H9 (cell line): ENCODE measurements at regions not wholly inside any gene's neighbourhood (a gene's known extent, or its start where the extent isn't known, plus 50 kb on each side); places are given as distances from the start of the nearest gene placed in this dataset.

ENCODE experiments used
- DNase-seq: peaks from one replicate; pipeline ENCODE4 v3.0.0-alpha.2; 2017
- H2AFZ ChIP-seq: one replicate; pipeline ENCODE4 v1.6.1; 2013; ENCODE audit warnings: mild to moderate bottlenecking, low read length, control low read depth, moderate library complexity
- H2AK5ac ChIP-seq: 2 replicates; pipeline ENCODE4 v1.6.1; 2013; ENCODE audit warnings: low read length, control low read depth, mixed read lengths; ENCODE audit not compliant: insufficient read length
- H2BK120ac ChIP-seq: one replicate; pipeline ENCODE4 v1.6.1; 2013; ENCODE audit warnings: low read depth, mild to moderate bottlenecking, low read length, control low read depth, inconsistent platforms; ENCODE audit not compliant: poor library complexity, severe bottlenecking
- H2BK12ac ChIP-seq: 2 replicates; pipeline ENCODE4 v1.6.1; 2013; ENCODE audit warnings: low read length, control low read depth, mixed read lengths, low read depth; ENCODE audit not compliant: insufficient read length
- H2BK15ac ChIP-seq: 2 replicates; pipeline ENCODE4 v1.6.1; 2013; ENCODE audit warnings: low read depth, low read length, control low read depth
- H2BK20ac ChIP-seq: one replicate; pipeline ENCODE4 v1.6.1; 2013; ENCODE audit warnings: low read depth, mild to moderate bottlenecking, low read length, control low read depth, inconsistent platforms; ENCODE audit not compliant: poor library complexity, severe bottlenecking
- H2BK5ac ChIP-seq: 2 replicates; pipeline ENCODE4 v1.6.1; 2013; ENCODE audit warnings: low read length, control low read depth, mixed read lengths; ENCODE audit not compliant: insufficient read length
- H3K14ac ChIP-seq: 2 replicates; pipeline ENCODE4 v1.6.1; 2013; ENCODE audit warnings: low read length, control low read depth; ENCODE audit not compliant: insufficient read depth
- H3K18ac ChIP-seq: 2 replicates; pipeline ENCODE4 v1.6.1; 2013; ENCODE audit warnings: low read depth, mild to moderate bottlenecking, mixed read lengths, low read length, control low read depth; ENCODE audit not compliant: insufficient read length
- H3K23ac ChIP-seq: 2 replicates; pipeline ENCODE4 v1.6.1; 2013; ENCODE audit warnings: low read length, control low read depth, mixed read lengths, low read depth; ENCODE audit not compliant: insufficient read length
- H3K23me2 ChIP-seq: 2 replicates; pipeline ENCODE4 v1.6.1; 2013; ENCODE audit warnings: low read depth, mild to moderate bottlenecking, mixed read lengths, low read length, control low read depth; ENCODE audit not compliant: insufficient read length, poor library complexity, severe bottlenecking
- H3K27ac ChIP-seq: 2 replicates; pipeline ENCODE4 v1.5.1; 2013; ENCODE audit warnings: low read length, control low read depth, mixed read lengths, low read depth; ENCODE audit not compliant: insufficient read length
- H3K27me3 ChIP-seq: 2 replicates; pipeline ENCODE4 v1.6.1; 2013; ENCODE audit warnings: low read length, control low read depth, inconsistent platforms; ENCODE audit not compliant: insufficient read depth
- H3K4ac ChIP-seq: 2 replicates; pipeline ENCODE4 v1.6.1; 2013; ENCODE audit warnings: low read depth, mild to moderate bottlenecking, control low read depth, inconsistent platforms, low read length, moderate library complexity
- H3K4me1 ChIP-seq: 2 replicates; pipeline ENCODE4 v1.6.1; 2013; ENCODE audit warnings: low read length, control low read depth, inconsistent platforms; ENCODE audit not compliant: insufficient read depth
- H3K4me2 ChIP-seq: 2 replicates; pipeline ENCODE4 v1.6.1; 2013; ENCODE audit warnings: low read length, control low read depth, mixed read lengths; ENCODE audit not compliant: insufficient read length, insufficient read depth
- H3K56ac ChIP-seq: 2 replicates; pipeline ENCODE4 v1.6.1; 2013; ENCODE audit warnings: low read depth, mild to moderate bottlenecking, mixed read lengths, low read length, control low read depth; ENCODE audit not compliant: insufficient read length
- H3K79me1 ChIP-seq: 2 replicates; pipeline ENCODE4 v1.6.1; 2013; ENCODE audit warnings: low read depth, mild to moderate bottlenecking, moderate library complexity, low read length, control low read depth, inconsistent platforms; ENCODE audit not compliant: insufficient read depth, poor library complexity, severe bottlenecking
- H3K79me2 ChIP-seq: 2 replicates; pipeline ENCODE4 v1.6.1; 2013; ENCODE audit warnings: low read length, control low read depth, inconsistent platforms; ENCODE audit not compliant: insufficient read depth
- H3K9ac ChIP-seq: 2 replicates; pipeline ENCODE4 v1.6.1; 2013; ENCODE audit warnings: low read length, control low read depth, mixed read lengths; ENCODE audit not compliant: insufficient read length; ENCODE audit errors: extremely low read depth
- H3K9me3 ChIP-seq: one replicate; pipeline ENCODE4 v1.6.1; 2013; ENCODE audit warnings: low read depth, low read length, inconsistent platforms; ENCODE audit not compliant: control insufficient read depth
- H3T11ph ChIP-seq: one replicate; pipeline ENCODE4 v1.6.1; 2013; ENCODE audit warnings: mild to moderate bottlenecking, low read length, control low read depth, inconsistent platforms
- H4K20me1 ChIP-seq: one replicate; pipeline ENCODE4 v1.6.1; 2013; ENCODE audit not compliant: control insufficient read depth, insufficient read length, insufficient read depth
- H4K5ac ChIP-seq: 2 replicates; pipeline ENCODE4 v1.6.1; 2013; ENCODE audit warnings: low read depth, mild to moderate bottlenecking, mixed read lengths, low read length, control low read depth; ENCODE audit not compliant: insufficient read length
- H4K8ac ChIP-seq: replicated peaks from 2 replicates; pipeline ENCODE4 v1.6.1; 2013; ENCODE audit warnings: low read length, control low read depth, mixed read lengths, low read depth; ENCODE audit not compliant: insufficient read length
- H4K91ac ChIP-seq: 2 replicates; pipeline ENCODE4 v1.6.1; 2013; ENCODE audit warnings: low read depth, mild to moderate bottlenecking, moderate library complexity, mixed read lengths, low read length, control low read depth; ENCODE audit not compliant: insufficient read length
- H3K27ac Mint-ChIP-seq, 3 experiments: 2 replicates in 2 of 3; 3 replicates in 1 of 3; pipeline ENCODE4 v1.8.0; 2020 to 2021; ENCODE audit warnings: mixed read lengths in 3 of 3, mild to moderate bottlenecking in 1 of 3, moderate library complexity in 1 of 3
- H3K27me3 Mint-ChIP-seq: 2 replicates; pipeline ENCODE4 v1.8.0; 2021; ENCODE audit warnings: low read depth, mild to moderate bottlenecking, moderate library complexity, mixed read lengths
- H3K36me3 Mint-ChIP-seq, 3 experiments: 2 replicates in 2 of 3; 3 replicates in 1 of 3; pipeline ENCODE4 v1.8.0; 2020 to 2021; ENCODE audit warnings: low read depth in 3 of 3, mixed read lengths in 3 of 3; ENCODE audit not compliant: insufficient read depth in 1 of 3
- H3K4me1 Mint-ChIP-seq, 2 experiments: 2 replicates each; pipeline ENCODE4 v1.8.0; 2020; ENCODE audit warnings: mixed read lengths in 2 of 2
- H3K4me3 Mint-ChIP-seq, 2 experiments: 2 replicates in 1 of 2; 3 replicates in 1 of 2; pipeline ENCODE4 v1.8.0; 2020 to 2021; ENCODE audit warnings: mild to moderate bottlenecking in 2 of 2, mixed read lengths in 2 of 2, moderate library complexity in 1 of 2
- H3K9me3 Mint-ChIP-seq, 2 experiments: 2 replicates in 1 of 2; 3 replicates in 1 of 2; pipeline ENCODE4 v1.8.0; 2020; ENCODE audit warnings: mild to moderate bottlenecking in 2 of 2, mixed read lengths in 2 of 2, moderate library complexity in 1 of 2
- WGBS: extraction: QIAGEN DNeasy Blood & Tissue Kit; methylation state at CpG from one replicate; pipeline ENCODE4 v1.1.7; 2013; ENCODE audit warnings: missing lambda C conversion rate, low lambda C conversion rate, mixed read lengths; ENCODE audit not compliant: insufficient read length; ENCODE audit errors: extremely low coverage; 5-methylcytosine and 5-hydroxymethylcytosine counted together
- TF ChIP-seq, protein P1 (sequence below): fragments of 200-600 bp; sonication (generic); conservative IDR thresholded peaks from 3 replicates; pipeline ENCODE4 v1.8.0; 2021; ENCODE audit warnings: antibody characterized with exemption, mild to moderate bottlenecking

DNA sequence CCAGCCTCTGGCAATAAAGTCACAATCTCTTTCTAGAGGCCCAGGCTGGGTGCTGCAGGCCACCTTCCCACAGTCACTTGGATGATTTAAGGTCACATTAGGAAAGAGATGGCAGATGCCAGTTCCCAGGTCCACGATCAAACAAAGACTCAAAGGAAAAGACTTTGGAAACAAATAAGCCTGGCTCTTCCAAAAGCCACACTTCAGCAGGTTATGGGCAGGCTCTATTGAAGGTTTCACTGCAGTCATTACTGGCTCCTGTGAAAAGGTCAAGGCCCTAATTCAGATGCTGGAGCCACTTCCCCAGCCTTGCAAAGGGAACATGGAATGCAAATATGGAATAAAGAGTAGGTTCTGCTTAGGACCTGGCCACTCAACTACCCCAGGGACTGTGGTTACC, 104.0 kb upstream of the ZNF32 start:
- no peak overlapping the region for H3K4ac ChIP-seq
- H2AK5ac ChIP-seq = no peak overlapping the region
- H4K20me1 ChIP-seq = no peaks in the 10 kb centered on the region
- no peak overlapping the region for H2AFZ ChIP-seq
- H3T11ph ChIP-seq = no peak overlapping the region
- no peak overlapping the region for H4K8ac ChIP-seq
- no CpG with 5 or more reads among the region's 1 CpG for WGBS
- H3K9ac ChIP-seq = no peak overlapping the region
- H3K36me3 Mint-ChIP-seq = no peaks in the 10 kb centered on the region
- H3K4me2 ChIP-seq = no peak overlapping the region
- H3K56ac ChIP-seq = no peak overlapping the region
- peaks cover 2% of the 10 kb centered on the region for H3K4me1 ChIP-seq
- no peak for DNase-seq
- H3K4me3 Mint-ChIP-seq = no peak overlapping the region
- no peak overlapping the region for H2BK120ac ChIP-seq
- H3K9me3 Mint-ChIP-seq = no peaks in the 10 kb centered on the region; a peak in 2 of 5 replicates
- H2BK20ac ChIP-seq = no peak overlapping the region
- H3K18ac ChIP-seq = no peak overlapping the region
- no peaks in the 10 kb centered on the region for H3K23me2 ChIP-seq
- no peaks in the 10 kb centered on the region for H3K79me2 ChIP-seq
- H2BK15ac ChIP-seq = no peak overlapping the region
- H3K14ac ChIP-seq = no peak overlapping the region
- H3K23ac ChIP-seq = no peak overlapping the region
- no peaks in the 10 kb centered on the region for H3K27me3 ChIP-seq
- no peak overlapping the region for H2BK12ac ChIP-seq
- H3K27ac ChIP-seq = no peak overlapping the region
- TF ChIP-seq, protein P1, sequence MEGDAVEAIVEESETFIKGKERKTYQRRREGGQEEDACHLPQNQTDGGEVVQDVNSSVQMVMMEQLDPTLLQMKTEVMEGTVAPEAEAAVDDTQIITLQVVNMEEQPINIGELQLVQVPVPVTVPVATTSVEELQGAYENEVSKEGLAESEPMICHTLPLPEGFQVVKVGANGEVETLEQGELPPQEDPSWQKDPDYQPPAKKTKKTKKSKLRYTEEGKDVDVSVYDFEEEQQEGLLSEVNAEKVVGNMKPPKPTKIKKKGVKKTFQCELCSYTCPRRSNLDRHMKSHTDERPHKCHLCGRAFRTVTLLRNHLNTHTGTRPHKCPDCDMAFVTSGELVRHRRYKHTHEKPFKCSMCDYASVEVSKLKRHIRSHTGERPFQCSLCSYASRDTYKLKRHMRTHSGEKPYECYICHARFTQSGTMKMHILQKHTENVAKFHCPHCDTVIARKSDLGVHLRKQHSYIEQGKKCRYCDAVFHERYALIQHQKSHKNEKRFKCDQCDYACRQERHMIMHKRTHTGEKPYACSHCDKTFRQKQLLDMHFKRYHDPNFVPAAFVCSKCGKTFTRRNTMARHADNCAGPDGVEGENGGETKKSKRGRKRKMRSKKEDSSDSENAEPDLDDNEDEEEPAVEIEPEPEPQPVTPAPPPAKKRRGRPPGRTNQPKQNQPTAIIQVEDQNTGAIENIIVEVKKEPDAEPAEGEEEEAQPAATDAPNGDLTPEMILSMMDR = no peak
- peaks cover 24 to 26% of the 10 kb centered on the region in 2 experiments for H3K4me1 Mint-ChIP-seq
- peaks cover 76% of the 10 kb centered on the region for H3K27me3 Mint-ChIP-seq
- H3K27ac Mint-ChIP-seq = no peak overlapping the region
- H4K91ac ChIP-seq = no peak overlapping the region
- no peak overlapping the region for H2BK5ac ChIP-seq
- no peaks in the 10 kb centered on the region for H3K79me1 ChIP-seq
- no peak overlapping the region for H4K5ac ChIP-seq
- no peaks in the 10 kb centered on the region for H3K9me3 ChIP-seq
